ENCODE measurements at regions not wholly inside any gene's neighbourhood (a gene's known extent, or its start where the extent isn't known, plus 50 kb on each side); places are given as distances from the start of the nearest gene placed in this dataset.

DNA sequence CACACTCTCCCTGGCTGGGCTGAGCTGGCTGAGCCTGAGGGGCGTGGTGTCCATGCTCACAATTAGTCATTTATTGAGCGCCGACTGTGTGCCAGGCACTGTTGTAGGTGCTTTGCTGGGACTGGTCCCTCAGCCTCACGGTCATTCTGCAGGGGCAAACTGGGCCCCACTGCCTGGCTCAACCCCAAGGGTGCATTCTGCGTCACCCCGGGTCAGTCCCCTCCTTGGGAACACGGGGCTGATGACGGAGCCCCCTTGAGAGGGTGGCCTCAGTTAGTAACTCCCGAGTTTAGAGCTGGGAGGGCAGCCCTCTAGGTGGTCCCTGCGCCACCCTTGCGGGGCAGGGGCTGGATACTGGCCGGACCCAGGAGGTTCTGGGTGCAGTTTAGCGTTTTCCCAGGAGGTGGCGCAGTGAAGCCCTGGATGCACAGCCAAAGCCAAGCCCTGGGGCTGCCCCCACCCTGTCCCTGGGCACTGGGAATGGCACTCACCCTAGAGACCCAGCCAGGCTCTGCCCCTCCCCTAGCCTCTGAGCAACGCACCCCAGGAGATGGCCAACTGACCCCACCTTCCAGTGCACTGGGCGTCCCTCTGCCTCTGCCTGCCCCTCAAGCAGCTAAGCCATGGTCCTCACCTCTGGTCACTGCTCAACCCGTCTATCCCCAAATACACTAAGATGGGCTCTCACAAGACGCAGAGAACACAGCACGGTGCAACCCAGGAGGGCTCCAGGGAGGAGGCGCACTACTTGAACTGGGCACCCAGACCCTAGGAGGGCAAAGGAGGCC is 243.2 kb upstream of the GSE1 start:
- 61% methylated on average over 14 of the region's 20 CpGs for WGBS (ENCODE audit: low lambda C conversion rate)
- peaks cover 6% of the 10 kb centered on the region for H3F3A ChIP-seq (replicated peaks; ENCODE audit: insufficient read depth)
- H3K4me2 ChIP-seq = peak overlapping the region; percentile 75
- H3K4me1 ChIP-seq (ENCODE audit: control insufficient read depth in 1 of 2, insufficient read depth in 2 of 2, low read depth in 1 of 2, low read length in 1 of 2) = peaks cover 25 to 90% of the 10 kb centered on the region in 2 experiments
- peak overlapping the region; percentile 50; the same call in 1 of the 2 replicates for H3K9ac ChIP-seq
- no peaks in the 10 kb centered on the region for H3K9me2 ChIP-seq
- H3K9me3 ChIP-seq = no peaks in the 10 kb centered on the region
- TF ChIP-seq, protein P1, sequence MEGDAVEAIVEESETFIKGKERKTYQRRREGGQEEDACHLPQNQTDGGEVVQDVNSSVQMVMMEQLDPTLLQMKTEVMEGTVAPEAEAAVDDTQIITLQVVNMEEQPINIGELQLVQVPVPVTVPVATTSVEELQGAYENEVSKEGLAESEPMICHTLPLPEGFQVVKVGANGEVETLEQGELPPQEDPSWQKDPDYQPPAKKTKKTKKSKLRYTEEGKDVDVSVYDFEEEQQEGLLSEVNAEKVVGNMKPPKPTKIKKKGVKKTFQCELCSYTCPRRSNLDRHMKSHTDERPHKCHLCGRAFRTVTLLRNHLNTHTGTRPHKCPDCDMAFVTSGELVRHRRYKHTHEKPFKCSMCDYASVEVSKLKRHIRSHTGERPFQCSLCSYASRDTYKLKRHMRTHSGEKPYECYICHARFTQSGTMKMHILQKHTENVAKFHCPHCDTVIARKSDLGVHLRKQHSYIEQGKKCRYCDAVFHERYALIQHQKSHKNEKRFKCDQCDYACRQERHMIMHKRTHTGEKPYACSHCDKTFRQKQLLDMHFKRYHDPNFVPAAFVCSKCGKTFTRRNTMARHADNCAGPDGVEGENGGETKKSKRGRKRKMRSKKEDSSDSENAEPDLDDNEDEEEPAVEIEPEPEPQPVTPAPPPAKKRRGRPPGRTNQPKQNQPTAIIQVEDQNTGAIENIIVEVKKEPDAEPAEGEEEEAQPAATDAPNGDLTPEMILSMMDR (IDR thresholded peaks at IDR 0.05) = peak; percentile 87
- TF ChIP-seq, protein P2, sequence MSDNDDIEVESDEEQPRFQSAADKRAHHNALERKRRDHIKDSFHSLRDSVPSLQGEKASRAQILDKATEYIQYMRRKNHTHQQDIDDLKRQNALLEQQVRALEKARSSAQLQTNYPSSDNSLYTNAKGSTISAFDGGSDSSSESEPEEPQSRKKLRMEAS (IDR thresholded peaks at IDR 0.05; ENCODE audit: low read depth) = no peak
- TF ChIP-seq EZH2phosphoT487 (IDR thresholded peaks at IDR 0.05; ENCODE audit: borderline replicate concordance, low read depth) (no peak), SMC3 (IDR thresholded peaks at IDR 0.05; ENCODE audit: low read depth, low read length) (peak; percentile 73), YY1 (IDR thresholded peaks at IDR 0.05; ENCODE audit: low read depth) (no peak), RXRA (IDR thresholded peaks at IDR 0.05; ENCODE audit: borderline replicate concordance, low read depth) (no peak), RAD21 (IDR thresholded peaks at IDR 0.05; ENCODE audit: low read length) (peak; percentile 71)
- no peaks in the 10 kb centered on the region for H4K20me1 ChIP-seq (ENCODE audit: insufficient read depth)
- ChIA-PET POLR2A (interaction anchor here (1.0 to 1.4 kb wide), 2 partner anchors 11 to 12 kb away, joined by 3 to 4 read pairs; no protein-coding TSS in a partner anchor), CTCF (interaction anchor here (0.6 to 15.0 kb wide), 48 partner anchors 8 to 279 kb away, joined by 3 to 144 read pairs (median 4); no protein-coding TSS in a partner anchor)
- H3K4me3 ChIP-seq (ENCODE audit: low read depth in 2 of 2, low read length in 1 of 2) = no peak overlapping the region
- no peak overlapping the region for H2AFZ ChIP-seq (ENCODE audit: low read depth)
- H3K36me3 ChIP-seq (replicated peaks in 1 of 2; ENCODE audit: control insufficient read depth in 1 of 2, insufficient read depth in 2 of 2, low read length in 1 of 2) = no peaks in the 10 kb centered on the region
- H3K79me2 ChIP-seq (ENCODE audit: insufficient read depth) = peaks cover 12% of the 10 kb centered on the region; the same call in 1 of the 2 replicates
- no peaks in the 10 kb centered on the region for H3K27me3 ChIP-seq (ENCODE audit: insufficient read depth)
- peak overlapping the region; percentile 50 to 95; a peak in 3 of 4 replicates for H3K27ac ChIP-seq (ENCODE audit: low read depth in 2 of 2, low read length in 1 of 2)
- peak; percentile 84 for DNase-seq

DNA sequence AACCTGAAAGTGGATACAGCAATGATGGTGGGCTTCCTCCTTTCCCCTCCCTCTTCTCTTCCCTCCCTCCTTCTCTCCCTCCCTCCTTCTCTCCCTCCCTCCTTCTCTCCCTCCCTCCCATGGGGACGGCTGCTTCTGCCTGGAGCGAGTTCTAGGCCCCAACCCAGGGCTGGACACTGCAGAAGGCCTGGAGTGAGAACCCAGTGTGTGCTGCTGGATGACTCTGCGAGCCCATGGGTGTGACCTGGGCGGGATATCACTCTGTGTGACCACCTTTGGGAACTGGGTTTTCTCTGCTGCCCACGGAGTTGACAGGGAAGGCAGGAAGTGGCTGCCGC is 242.6 kb upstream of the GSE1 start:
- Histone ChIP-seq H3K4me1 (ENCODE audit: control insufficient read depth in 1 of 2, insufficient read depth in 2 of 2, low read depth in 1 of 2, low read length in 1 of 2) (peaks cover 25 to 90% of the 10 kb centered on the region in 2 experiments), H3K79me2 (ENCODE audit: insufficient read depth) (peaks cover 12% of the 10 kb centered on the region; the same call in 1 of the 2 replicates), H3K4me3 (ENCODE audit: low read depth in 2 of 2, low read length in 1 of 2) (peak overlapping the region; percentile 27 to 44; a peak in 1 of 4 replicates), H3K9me3 (no peaks in the 10 kb centered on the region), H3K9me2 (no peaks in the 10 kb centered on the region), H2AFZ (ENCODE audit: low read depth) (peak overlapping the region; percentile 63; the same call in 1 of the 2 replicates), H3K9ac (peak overlapping the region; percentile 50; the same call in 1 of the 2 replicates), H3K27ac (ENCODE audit: low read depth in 2 of 2, low read length in 1 of 2) (peak overlapping the region; percentile 50 to 95), H3K27me3 (ENCODE audit: insufficient read depth) (no peaks in the 10 kb centered on the region), H3F3A (replicated peaks; ENCODE audit: insufficient read depth) (peaks cover 6% of the 10 kb centered on the region), H4K20me1 (ENCODE audit: insufficient read depth) (no peaks in the 10 kb centered on the region), H3K36me3 (replicated peaks in 1 of 2; ENCODE audit: control insufficient read depth in 1 of 2, insufficient read depth in 2 of 2, low read length in 1 of 2) (no peaks in the 10 kb centered on the region), H3K4me2 (peak overlapping the region; percentile 75)
- ChIA-PET CTCF (interaction anchor here (0.6 to 15.0 kb wide), 34 partner anchors 9 to 348 kb away, joined by 3 to 144 read pairs (median 4); no protein-coding TSS in a partner anchor), POLR2A (interaction anchor here (1.0 to 1.6 kb wide), 3 partner anchors 10 to 21 kb away, joined by 3 to 4 read pairs (median 3); no protein-coding TSS in a partner anchor)
- WGBS (ENCODE audit: low lambda C conversion rate) = 48% methylated on average over 6 of the region's 6 CpGs
- TF ChIP-seq TCF12 (IDR thresholded peaks at IDR 0.05) = peak; percentile 65; the same call in 1 of the 2 replicates
- no peak for TF ChIP-seq FOSL2 (IDR thresholded peaks at IDR 0.05; ENCODE audit: borderline replicate concordance, low read depth)
- DNase-seq = no peak
